Activated CD4-positive, alpha-beta T cell treated with anti-CD3 and anti-CD28 coated beads, Interleukin-2, amount 50 U/mL, for 16 hours (primary cell): ENCODE measurements at regions not wholly inside any gene's neighbourhood (a gene's known extent, or its start where the extent isn't known, plus 50 kb on each side); places are given as distances from the start of the nearest gene placed in this dataset.

Source experiments
- DNase-seq: peaks from one replicate; pipeline ENCODE4 v3.0.0-alpha.2; 2020

DNA sequence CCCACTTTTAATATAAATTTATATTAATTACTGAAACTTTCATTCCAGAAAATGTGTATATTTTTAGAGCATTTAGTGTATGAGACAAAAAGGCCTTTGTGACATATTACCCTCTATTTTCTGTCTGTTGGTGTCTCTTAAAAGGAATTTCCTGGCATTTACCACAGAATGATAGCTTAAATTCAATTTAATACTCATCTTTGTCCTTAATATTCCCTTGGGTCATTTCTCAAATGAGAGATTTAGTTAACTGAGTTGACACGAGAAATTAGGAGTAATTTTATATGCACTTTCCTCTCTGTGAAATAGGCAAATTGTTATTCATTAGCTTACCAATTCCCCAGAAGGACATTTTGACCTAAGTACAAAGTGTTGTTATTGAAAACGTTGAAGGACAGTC lies 101.7 kb upstream of the CTTNBP2 start:
- no peak for DNase-seq

DNA sequence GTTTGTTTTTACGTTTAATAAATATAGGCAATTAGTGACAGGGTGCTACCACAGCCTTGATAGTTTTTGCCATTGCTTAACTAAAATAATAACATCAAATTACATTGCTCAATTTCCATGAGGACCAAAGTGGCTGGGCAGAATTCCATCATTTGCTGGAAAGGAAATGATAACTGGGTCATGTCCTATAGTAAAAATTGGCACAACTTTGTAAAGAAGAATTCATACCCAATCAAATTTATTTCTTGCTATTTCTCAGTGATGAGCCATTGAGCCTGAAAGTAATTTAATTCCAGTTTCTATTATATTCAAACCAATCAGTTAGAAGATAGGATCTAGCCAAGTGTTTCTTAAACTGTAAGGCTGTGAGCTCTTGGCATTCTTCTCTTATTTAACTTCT lies 102.2 kb upstream of the CTTNBP2 start:
- DNase-seq, result no peak

DNA sequence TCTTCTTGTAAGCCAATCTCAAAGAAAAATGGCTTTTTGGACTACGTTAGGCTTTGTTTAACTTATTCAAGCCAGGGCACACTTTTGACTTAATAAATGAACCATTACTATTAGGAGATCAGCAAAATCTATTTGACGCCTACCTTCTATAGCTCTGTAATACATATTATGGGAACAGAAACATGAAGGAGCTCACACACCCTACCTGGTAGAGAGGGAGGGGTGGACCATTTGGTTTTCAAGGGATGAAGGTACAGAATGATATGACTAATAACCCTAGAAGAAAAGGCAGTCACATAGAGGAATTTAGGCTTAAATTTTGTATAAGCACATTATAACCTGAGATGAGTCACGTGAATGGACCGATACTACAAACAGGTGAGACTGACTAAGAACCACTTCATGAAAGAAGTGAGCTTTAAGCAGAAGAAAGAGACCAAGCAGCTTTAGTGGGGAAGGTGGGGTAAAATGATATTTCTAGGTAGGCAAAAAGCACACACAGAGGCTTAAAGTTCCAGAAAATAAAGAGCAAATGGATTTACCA lies 106.8 kb upstream of the CTTNBP2 start:
- no peak for DNase-seq

DNA sequence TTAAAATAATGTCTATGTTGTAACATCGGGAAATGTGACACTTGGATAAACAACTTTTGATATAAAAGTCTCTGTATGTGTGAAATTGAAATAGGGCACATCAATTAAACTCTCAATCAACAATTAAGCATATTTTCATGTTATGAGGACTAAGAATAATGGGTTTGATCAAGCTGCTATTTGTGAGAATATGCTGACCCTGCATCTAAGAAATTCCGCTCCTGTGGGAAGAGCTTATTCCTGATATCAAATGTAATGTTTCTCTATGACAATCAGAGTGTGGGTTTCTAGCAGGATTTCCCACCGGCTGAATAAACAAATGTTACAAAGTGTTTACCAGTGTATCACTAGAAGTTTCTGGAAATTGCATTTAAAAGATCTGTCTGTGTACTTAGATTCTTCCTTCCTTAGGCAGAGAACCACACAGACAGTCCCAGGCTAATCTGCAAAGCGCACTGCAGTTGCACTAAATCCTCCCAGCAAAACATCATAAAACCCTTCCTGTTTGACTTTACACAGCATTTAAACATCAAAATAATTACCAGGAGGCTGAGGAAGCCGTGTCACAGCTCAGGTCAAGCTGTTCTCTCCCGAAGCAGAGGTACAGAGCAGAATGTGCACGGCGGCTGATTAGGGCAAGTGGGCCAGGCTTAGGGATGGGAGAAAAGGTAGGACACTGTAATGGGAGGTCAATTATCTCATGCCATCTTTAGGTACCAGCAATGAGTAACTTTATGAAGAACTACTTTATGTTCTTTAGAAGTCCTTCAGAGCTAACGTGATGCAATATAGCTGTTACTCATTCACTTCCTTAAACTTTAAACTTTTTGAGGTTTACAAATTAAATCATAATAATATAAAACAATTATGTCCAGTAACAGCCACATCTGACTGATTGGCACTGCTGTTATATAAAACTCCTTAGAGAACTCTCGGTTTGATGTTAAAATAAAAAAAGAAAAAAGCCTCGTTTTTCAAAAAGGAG lies 109.1 kb upstream of the CTTNBP2 start:
- no peak for DNase-seq

DNA sequence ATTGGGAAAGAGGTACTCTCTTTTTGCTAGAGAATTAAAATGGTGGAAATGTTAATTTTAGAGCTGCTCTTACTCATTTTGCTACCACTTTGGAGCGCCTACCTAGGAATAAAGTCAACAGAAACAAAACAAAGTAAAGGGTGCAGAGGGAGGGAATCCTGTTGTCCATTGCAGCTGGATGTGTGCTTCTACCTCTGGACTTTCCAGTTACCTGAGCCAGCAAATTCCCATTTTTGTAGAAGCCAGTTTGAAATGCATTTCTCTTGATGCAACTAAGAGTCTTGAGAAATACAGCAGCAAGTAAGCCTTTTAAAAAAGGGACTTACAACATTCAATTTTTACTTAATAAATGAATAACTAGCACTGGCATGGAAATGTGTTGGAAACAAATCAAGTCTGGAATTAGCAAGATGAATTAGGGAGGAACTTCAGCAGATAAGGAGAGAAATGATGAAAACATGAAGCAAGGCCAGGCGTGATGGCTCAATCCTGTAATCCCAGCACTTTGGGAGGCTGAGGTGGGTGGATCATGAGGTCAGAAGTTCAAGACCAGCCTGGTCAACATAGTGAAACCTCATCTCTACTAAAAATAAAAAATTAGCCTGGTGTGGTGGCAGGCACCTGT lies 113.5 kb upstream of the CTTNBP2 start:
- DNase-seq, result no peak

DNA sequence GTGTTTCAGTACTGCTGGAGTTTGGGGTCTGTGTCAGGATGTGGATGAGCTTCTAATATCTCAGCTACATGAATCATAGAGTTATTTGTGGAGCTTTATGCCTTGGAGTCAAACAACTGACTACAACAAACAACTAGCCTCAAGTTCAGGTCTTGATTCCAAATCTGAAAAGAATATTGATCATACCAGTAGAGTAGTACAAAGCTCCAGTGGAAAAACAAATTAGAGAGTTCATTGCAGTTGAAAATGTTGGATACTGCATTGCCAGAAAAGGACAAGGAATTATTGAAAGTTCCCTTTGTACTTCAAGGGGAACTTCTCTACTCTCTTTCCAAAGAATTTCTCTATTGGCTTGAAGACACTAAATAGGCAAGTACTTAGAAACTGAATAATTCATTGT lies 117.6 kb upstream of the CTTNBP2 start:
- DNase-seq, result no peak

DNA sequence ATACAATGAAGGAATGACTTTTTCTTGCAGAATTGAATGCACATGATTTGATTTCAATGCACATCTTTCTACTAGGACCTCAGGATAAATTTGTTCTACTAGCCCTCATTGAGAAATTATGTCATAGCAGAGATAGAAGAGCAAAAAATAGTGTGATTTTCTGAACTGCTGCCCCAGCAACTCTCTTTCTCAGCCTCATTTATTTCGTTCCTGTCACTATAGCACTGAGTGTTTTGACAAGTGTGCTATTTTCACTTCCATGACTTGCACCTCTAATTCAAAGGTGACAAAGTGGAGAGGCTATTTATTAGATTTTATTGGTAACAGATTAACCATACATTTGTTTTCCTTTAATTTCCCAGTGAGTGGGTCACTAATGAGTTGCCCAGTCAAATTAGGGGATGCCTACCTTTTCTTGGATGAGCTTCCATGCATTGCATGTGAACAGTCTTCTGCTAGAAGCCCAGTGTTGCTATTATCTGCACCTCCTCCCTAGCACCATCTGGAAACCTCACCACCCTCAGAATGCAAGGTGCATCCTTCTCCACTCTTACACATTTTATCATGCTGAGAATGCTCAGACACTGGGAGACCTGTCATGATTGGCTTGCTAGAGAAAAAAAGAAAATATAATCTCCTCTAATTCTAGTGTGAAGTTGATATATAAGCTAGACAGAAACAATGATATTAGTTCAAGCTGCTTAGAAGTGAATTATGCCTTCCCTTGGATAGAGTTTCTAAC lies 119.6 kb upstream of the CTTNBP2 start:
- DNase-seq, result no peak

DNA sequence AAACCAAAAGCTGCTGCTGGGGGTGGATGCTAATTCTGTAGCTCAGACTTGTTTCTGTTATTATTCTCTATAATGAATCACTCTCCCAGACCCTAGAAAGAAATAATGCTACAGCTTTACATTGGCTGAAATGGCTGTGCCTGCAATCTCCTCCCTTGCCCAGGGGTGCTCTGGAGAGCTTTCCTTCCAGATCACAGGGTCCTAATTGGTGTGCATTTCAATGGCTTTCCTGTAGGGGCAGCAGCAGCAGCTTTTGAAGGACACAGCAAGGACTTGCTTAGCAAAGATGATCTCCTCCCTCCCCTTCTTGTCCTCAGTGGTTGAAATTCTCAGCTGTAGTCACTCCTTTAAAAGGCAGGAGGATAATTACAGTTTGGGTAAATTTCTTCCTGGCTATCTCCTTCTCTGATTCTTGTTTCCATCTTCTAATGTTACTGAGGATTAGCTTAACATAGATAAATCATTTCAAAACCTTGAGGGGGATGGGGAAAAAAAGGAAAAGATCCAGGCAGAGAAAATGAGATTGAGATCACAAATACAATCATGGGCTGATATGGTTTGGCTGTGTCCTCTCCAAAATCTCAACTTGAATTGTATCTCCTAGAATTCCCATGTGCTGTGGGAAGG lies 120.2 kb upstream of the CTTNBP2 start:
- DNase-seq, result peak; percentile 29

DNA sequence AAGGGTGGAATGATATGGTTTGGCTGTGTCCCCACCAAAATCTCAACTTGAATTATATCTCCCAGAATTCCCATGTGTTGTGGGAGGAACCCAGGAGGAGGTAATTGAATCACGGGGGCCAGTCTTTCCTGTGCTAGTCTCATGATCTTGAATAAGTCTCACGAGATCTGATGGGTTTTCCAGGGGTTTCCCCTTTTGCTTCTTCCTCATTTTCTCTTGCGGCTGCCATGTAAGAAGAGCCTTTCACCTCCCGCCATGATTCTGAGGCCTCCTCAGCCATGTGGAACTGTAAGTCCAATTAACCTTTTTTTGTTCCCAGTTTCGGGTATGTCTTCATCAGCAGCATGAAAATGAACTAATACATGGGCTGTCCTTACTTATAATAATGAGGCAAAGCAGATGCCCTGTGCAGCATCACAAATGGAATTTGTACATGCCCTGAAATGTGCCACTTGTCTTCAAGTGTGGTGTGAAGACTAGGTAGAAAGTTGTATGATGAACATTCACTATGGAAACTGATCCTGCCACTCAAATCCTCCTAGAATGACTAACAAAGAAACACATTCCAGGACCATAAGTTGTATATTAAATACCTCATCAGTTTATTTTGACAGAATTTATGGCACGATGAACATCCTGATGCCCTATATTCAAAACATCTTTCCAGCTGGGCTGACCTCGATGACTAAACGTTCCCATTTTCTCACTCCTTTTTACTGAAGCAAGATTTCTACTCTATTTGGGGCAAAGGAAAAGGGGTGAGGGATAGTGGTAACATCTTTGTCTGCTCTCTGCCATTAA lies 122.8 kb upstream of the CTTNBP2 start:
- no peak for DNase-seq

DNA sequence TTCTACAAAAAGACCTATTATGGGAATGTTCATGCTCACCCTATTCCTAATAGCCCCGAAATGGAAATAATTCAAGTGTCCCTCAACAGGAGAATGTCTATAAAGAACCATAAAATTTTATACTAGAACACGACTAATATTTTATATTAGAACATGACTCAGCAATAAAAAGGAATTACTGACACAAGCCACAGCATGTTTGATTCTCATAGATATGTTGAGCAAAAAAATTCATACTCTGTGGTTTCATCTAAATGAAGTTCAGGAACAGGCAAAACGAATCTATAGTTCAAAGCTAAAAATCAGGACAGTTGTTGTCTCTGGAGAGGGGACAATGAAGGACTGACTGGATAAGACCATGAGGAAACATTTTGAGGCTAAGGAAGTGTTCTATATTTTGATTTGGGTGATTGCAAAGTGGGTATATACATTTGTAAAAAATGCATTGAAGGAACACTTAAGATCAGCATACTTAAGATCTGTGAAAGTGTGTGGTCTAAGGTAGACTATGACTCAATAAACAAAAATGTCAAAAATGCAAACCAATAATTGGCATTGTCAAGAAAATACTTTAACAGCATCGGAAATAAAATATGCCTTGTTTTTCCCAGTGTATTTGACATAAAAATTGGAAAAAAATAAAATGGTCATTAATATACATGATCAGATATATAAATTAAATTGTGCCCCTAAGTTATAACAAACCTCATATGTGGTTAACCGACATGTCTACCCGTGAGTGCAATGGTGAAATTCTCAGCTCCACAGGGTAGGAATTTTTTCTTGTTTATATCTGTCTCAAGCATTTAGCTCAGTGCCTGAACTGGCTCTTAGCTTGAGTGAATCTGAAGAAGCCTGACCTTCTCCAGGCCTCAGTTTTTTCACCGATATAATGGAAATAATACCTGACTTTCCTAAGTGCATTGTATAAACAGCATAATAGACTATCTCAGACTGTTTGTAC lies 124.9 kb upstream of the CTTNBP2 start:
- DNase-seq, result no peak

DNA sequence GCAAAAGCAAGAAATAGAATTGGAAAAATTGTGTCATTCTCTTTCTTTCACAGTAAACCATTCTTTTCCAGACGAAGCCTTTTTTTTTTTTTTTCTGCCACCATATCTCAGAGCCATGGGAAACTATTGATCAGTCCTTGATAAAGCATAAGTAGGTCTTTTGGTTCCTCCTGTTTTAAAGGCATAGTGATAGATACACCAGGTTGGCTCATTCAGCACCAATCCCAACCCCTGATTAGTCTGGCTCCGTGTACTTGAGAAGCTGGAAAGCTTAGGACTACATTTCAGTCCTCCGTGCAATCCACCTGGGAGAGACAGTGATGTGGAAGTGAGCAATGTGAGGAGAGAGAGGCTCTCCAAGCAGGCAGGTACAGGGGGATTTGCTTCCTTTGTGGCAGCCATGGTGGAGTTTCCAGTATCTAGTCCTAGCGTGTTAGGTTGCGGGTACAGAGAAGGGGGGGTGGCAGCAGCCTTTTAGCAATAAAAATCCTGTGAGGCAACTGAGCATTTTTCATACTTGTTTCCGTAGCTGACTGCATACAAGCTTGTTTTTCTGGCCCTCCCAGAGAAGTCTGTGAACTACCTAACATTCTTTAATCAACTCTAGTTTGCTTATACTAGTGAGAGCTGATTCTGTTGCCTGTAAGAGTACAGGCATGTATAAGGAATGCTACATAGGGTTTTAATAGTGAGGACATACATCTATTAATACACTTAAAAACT lies 127.4 kb upstream of the CTTNBP2 start:
- no peak for DNase-seq

DNA sequence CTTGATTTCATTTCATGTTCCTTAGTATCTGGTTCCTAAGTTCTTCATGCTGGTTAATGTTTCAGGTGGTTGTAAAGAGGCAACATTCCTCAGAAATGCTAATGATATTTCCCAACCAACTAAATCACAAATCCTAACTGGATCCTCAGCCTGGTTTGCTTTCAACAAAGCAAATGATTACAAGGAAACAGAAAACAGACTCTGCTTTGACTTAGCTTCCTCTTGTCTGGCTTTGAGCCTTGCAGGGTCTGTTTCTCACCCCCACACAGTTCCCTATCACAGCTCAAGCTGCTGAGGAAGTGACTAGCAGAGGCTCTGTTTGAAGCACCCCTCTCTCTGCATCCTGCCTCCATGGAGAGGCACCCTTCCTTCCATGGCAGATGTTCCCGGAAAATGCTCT lies 130.2 kb upstream of the CTTNBP2 start:
- no peak for DNase-seq

DNA sequence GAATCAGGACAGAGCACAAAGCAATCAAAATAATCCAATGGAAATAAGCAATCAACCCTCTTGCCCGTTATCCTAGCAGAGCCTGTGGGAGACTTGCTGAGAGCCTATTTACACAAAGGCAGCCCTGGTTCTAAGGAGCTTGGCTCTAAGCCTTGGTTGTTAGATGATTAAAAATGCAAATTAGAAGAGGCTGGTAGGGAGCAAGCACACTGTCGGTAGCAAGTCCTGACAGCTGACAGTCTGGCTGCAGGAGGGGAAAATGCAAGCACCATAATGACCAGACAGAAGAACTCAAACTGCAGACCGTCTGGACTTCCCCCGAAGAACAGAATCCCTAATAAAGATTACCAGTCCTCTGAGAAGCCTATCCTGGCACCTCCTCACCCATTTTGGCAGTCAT lies 131.8 kb upstream of the CTTNBP2 start:
- DNase-seq, result no peak

DNA sequence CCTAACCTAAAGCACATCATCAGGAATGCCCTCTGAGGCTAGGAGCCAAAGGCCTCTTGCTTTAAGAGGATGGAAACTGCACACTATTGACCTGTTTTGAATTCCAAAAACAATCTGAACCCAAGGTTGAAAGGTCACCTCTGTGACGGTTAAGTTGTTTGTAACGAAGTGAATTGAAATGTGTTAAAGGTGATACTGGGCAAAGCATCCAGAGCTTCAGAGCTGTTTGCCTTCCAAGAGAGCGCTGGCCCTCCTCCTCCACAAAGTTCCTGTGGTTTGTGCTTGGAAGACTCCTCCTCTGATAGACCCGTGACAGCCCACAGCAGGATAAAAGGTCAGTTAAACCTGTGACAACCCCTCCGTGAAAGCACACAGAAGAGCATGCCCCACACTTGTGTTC lies 133.7 kb upstream of the CTTNBP2 start:
- DNase-seq, result no peak

DNA sequence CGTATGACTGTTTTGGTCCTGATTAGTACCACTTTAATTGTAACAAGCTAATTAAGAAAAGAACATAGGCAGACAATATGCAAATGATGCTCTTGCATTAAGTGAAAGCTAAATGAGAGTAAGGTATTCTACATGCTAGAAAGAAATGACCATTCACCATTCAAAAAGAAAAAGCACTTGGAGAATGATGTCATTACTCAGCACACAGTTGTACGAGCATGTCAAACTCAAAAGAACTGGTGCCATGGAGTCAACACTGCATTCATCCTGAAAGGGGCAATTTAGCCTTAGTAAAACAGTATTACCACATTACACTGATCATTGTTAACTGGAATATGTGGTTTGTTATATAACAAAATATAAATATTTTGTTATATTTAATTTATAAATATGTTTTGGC lies 136.2 kb upstream of the CTTNBP2 start:
- no peak for DNase-seq

DNA sequence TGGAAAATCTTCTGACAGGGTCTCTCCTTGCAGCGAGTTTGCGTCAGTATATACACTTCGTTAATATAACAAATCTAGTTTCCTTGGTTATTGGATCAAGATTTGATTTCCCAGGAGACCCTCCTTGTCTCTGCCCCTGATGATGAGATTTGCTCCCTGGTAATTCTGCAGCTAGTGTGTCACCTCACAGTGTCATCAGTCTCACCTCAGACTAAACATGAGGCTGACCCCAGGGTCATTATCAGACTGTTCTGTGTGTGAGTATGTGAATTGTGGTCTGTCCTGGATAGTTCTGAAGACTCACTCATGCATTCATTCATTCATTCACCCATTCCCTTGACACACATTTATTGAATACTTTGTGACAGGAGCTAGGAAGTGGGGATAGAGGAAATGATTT lies 138.4 kb upstream of the CTTNBP2 start:
- DNase-seq, result no peak

DNA sequence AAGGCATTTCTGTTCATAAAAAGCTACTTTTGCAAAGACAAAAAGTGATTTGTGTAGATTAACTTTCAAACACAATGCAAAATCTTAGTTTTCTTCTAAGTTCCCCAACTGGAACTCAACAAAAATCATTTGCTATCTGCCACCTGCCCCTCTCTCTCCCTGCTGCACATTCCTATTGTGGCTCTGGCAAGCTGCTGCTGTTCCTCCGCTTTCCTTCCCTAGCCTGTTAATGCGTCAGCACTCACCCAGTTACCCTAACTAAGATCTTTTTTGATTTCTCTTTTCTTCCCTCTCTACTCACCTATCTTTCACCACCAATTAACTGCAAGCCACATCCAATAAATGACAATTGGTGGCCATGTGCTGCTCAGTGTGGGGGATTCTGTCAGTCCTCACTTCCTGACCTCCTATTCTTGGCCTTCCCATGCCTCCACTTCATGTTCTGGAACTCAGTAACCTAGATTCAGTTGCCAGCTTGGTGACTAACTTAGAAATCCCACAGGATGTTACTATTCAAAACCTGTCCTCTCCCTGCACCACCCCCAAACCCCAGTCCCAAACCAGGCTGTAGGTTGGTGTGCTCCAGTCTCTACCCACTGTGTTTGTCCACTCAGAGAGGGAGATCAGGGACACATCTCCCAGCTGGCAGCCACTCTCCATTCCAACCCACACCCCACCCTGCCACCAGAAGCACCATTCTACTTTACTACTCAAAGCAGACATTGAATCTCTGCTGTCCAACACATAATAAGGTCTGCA lies 140.2 kb upstream of the CTTNBP2 start:
- no peak for DNase-seq

DNA sequence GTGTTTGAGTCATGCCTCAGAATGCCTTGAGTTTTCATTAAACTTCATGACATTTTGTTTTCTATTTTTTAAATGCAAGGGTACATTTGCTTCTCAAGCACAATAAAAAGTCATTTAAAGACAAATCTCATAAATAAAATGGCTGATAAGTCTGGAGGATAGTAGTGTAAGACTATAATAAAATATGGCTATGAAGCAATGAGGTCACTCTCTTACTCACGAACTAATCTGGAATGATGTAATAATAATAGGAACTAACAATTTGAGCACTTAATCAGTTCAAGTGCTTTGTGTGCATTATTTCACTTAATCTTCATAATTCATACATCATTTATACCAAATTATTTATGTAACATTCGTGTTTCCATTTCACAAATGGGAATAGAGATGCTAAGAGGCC lies 149.3 kb upstream of the CTTNBP2 start:
- DNase-seq, result no peak

DNA sequence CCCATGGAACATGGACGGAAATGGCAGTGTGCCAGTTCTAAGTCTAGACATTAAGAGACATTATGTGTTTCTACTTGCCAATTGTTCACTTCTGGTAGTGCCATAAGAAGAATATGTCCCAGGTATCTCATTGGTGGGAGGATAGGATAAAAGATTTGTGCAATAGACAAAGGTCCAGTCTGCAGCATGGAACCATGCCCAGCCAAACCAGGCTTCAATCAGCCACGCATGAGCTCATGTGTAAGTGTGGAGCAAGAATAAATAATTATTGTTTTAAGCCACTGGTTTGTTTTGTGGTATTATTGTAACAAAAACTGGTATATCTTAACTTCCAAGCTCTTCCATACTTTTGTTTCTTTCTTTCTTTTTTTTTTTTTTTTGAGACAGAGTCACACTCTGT lies 153.6 kb upstream of the CTTNBP2 start:
- no peak for DNase-seq
